ENCODE measurements at regions not wholly inside any gene's neighbourhood (a gene's known extent, or its start where the extent isn't known, plus 50 kb on each side); places are given as distances from the start of the nearest gene placed in this dataset.

- no peak for DNase-seq (ENCODE audit: low spot score)
- H3K27me3 ChIP-seq (replicated peaks; ENCODE audit: insufficient read depth): no peaks in the 10 kb centered on the region
- intact Hi-C loops (cut with DNase I): no loop called here
- H3K9me3 ChIP-seq: no peaks in the 10 kb centered on the region
- TF ChIP-seq POLR2AphosphoS5 (IDR thresholded peaks at IDR 0.05): no peak
- no peak for TF ChIP-seq POLR2A (IDR thresholded peaks at IDR 0.05)
- TF ChIP-seq CTCF (IDR thresholded peaks at IDR 0.05): no peak
- WGBS: 45% methylated on average over 2 of the region's 2 CpGs
- H3K4me1 ChIP-seq (replicated peaks): no peaks in the 10 kb centered on the region
- H3K4me3 ChIP-seq: no peak overlapping the region
- no peak overlapping the region for H3K27ac ChIP-seq
- H3K36me3 ChIP-seq: no peaks in the 10 kb centered on the region
Observed at GRCh38 chr4:162681212-162681611, 485.5 kb downstream of the NAF1 start.

- TF ChIP-seq CTCF (IDR thresholded peaks at IDR 0.05): no peak
- TF ChIP-seq POLR2AphosphoS5 (IDR thresholded peaks at IDR 0.05): no peak
- TF ChIP-seq POLR2A (IDR thresholded peaks at IDR 0.05): no peak
- intact Hi-C loops (cut with DNase I): no loop called here
- no peaks in the 10 kb centered on the region for H3K36me3 ChIP-seq
- no peaks in the 10 kb centered on the region for H3K4me1 ChIP-seq (replicated peaks)
- no peak for DNase-seq (ENCODE audit: low spot score)
- H3K27me3 ChIP-seq (replicated peaks; ENCODE audit: insufficient read depth): no peaks in the 10 kb centered on the region
- no peak overlapping the region for H3K4me3 ChIP-seq
- no peak overlapping the region for H3K27ac ChIP-seq
- H3K9me3 ChIP-seq: no peaks in the 10 kb centered on the region
- 77% methylated on average over 2 of the region's 2 CpGs for WGBS
Observed at GRCh38 chr4:162675661-162676060, 491.0 kb downstream of the NAF1 start.

GRCh38 chr4:162661913-162662312 is 498.1 kb upstream of the FSTL5 start:
- H3K36me3 ChIP-seq: no peaks in the 10 kb centered on the region
- no peaks in the 10 kb centered on the region for H3K4me1 ChIP-seq (replicated peaks)
- no peak overlapping the region for H3K27ac ChIP-seq
- 86% methylated on average over 1 of the region's 1 CpG for WGBS
- intact Hi-C loops (cut with DNase I): no loop called here
- no peak for DNase-seq (ENCODE audit: low spot score)
- H3K9me3 ChIP-seq: no peaks in the 10 kb centered on the region
- TF ChIP-seq CTCF (IDR thresholded peaks at IDR 0.05) (no peak), POLR2A (IDR thresholded peaks at IDR 0.05) (no peak), POLR2AphosphoS5 (IDR thresholded peaks at IDR 0.05) (no peak)
- no peaks in the 10 kb centered on the region for H3K27me3 ChIP-seq (replicated peaks; ENCODE audit: insufficient read depth)
- H3K4me3 ChIP-seq: no peak overlapping the region

GRCh38 chr4:162659716-162660115 is 495.9 kb upstream of the FSTL5 start:
- WGBS: 79% methylated on average over 1 of the region's 1 CpG
- Histone ChIP-seq H3K4me1 (replicated peaks) (no peaks in the 10 kb centered on the region), H3K27me3 (replicated peaks; ENCODE audit: insufficient read depth) (no peaks in the 10 kb centered on the region), H3K9me3 (no peaks in the 10 kb centered on the region), H3K4me3 (no peak overlapping the region), H3K27ac (no peak overlapping the region), H3K36me3 (no peaks in the 10 kb centered on the region)
- TF ChIP-seq POLR2A (IDR thresholded peaks at IDR 0.05): no peak
- no peak for TF ChIP-seq POLR2AphosphoS5 (IDR thresholded peaks at IDR 0.05)
- no peak for TF ChIP-seq CTCF (IDR thresholded peaks at IDR 0.05)
- no peak for DNase-seq (ENCODE audit: low spot score)
- intact Hi-C loops (cut with DNase I): no loop called here

GRCh38 chr4:162657966-162658365 is 494.2 kb upstream of the FSTL5 start:
- no peaks in the 10 kb centered on the region for H3K27me3 ChIP-seq (replicated peaks; ENCODE audit: insufficient read depth)
- no peak for DNase-seq (ENCODE audit: low spot score)
- H3K27ac ChIP-seq: no peak overlapping the region
- intact Hi-C loops (cut with DNase I): no loop called here
- 96% methylated on average over 1 of the region's 1 CpG for WGBS
- no peaks in the 10 kb centered on the region for H3K9me3 ChIP-seq
- H3K36me3 ChIP-seq: no peaks in the 10 kb centered on the region
- H3K4me3 ChIP-seq: no peak overlapping the region
- TF ChIP-seq POLR2AphosphoS5 (IDR thresholded peaks at IDR 0.05) (no peak), POLR2A (IDR thresholded peaks at IDR 0.05) (no peak), CTCF (IDR thresholded peaks at IDR 0.05) (no peak)
- no peaks in the 10 kb centered on the region for H3K4me1 ChIP-seq (replicated peaks)
